HG03565 (cell line): ENCODE measurements at regions not wholly inside any gene's neighbourhood (a gene's known extent, or its start where the extent isn't known, plus 50 kb on each side); places are given as distances from the start of the nearest gene placed in this dataset.

Experiments used
- ATAC-seq: cut with Tn5 transposase; IDR thresholded peaks from one replicate; pipeline ENCODE4 v1.9.1; 2021; ENCODE audit warnings: mild to moderate bottlenecking, moderate library complexity; ENCODE audit not compliant: unreplicated experiment

- ATAC-seq: no peak
Measured at GRCh38 chr18:10009321-10010144, 95.7 kb downstream of the VAPA start.

- ATAC-seq: no peak
Measured at GRCh38 chr18:10010611-10011015, 96.8 kb downstream of the VAPA start.

GRCh38 chr18:10011061-10011460, 97.2 kb downstream of the VAPA start:
- no peak for ATAC-seq

GRCh38 chr18:10011751-10012150, 97.9 kb downstream of the VAPA start:
- ATAC-seq: no peak

GRCh38 chr18:10012526-10012925, 98.7 kb downstream of the VAPA start:
- no peak for ATAC-seq

- ATAC-seq: no peak
Measured at GRCh38 chr18:10013621-10014543, 100.1 kb downstream of the VAPA start.

GRCh38 chr18:10015288-10015701, 101.5 kb downstream of the VAPA start:
- ATAC-seq: no peak

GRCh38 chr18:10015941-10016819, 102.4 kb downstream of the VAPA start:
- no peak for ATAC-seq

GRCh38 chr18:10017043-10017442, 103.2 kb downstream of the VAPA start:
- ATAC-seq: no peak

GRCh38 chr18:10018289-10018688, 104.5 kb downstream of the VAPA start:
- ATAC-seq: no peak

GRCh38 chr18:10020171-10020570, 106.4 kb downstream of the VAPA start:
- ATAC-seq: no peak

GRCh38 chr18:10022365-10022764, 108.5 kb downstream of the VAPA start:
- ATAC-seq: no peak

GRCh38 chr18:10023853-10024570, 110.2 kb downstream of the VAPA start:
- ATAC-seq: no peak

- no peak for ATAC-seq
Measured at GRCh38 chr18:10025711-10026670, 112.2 kb downstream of the VAPA start.

GRCh38 chr18:10027031-10027430, 113.2 kb downstream of the VAPA start:
- ATAC-seq: no peak

- ATAC-seq: no peak
Measured at GRCh38 chr18:10027461-10027860, 113.6 kb downstream of the VAPA start.

- ATAC-seq: no peak
Measured at GRCh38 chr18:10029711-10030110, 115.9 kb downstream of the VAPA start.

- ATAC-seq: no peak
Measured at GRCh38 chr18:10030816-10031541, 117.2 kb downstream of the VAPA start.
